Sigmoid colon (tissue), 6 donors: ENCODE measurements at regions not wholly inside any gene's neighbourhood (a gene's known extent, or its start where the extent isn't known, plus 50 kb on each side); places are given as distances from the start of the nearest gene placed in this dataset.

ENCODE experiments used
- DNase-seq: peaks from one replicate; pipeline ENCODE4 v3.0.0-alpha.2; 2019
- H3K27ac ChIP-seq, 4 donors: fragments of 200-600 bp; sonication (generic); one replicate each; pipeline ENCODE4 v1.5.1; 2016 to 2019; ENCODE audit warnings: mild to moderate bottlenecking in 1 of 4
- H3K27me3 ChIP-seq, 3 donors: fragments of 200-600 bp; sonication (generic); one replicate each; pipeline ENCODE4 v1.5.1; 2019; ENCODE audit warnings: mild to moderate bottlenecking in 1 of 3
- H3K36me3 ChIP-seq, 4 donors: fragments of 200-600 bp; sonication (generic); one replicate each; pipeline ENCODE4 v1.5.1; 2016 to 2019
- H3K4me1 ChIP-seq, 4 donors: fragments of 200-600 bp; sonication (generic); one replicate each; pipeline ENCODE4 v1.5.1; 2017 to 2019
- H3K4me3 ChIP-seq, 4 donors: fragments of 200-600 bp; sonication (generic); one replicate each; pipeline ENCODE4 v1.5.1; 2017 to 2019; ENCODE audit warnings: mild to moderate bottlenecking in 2 of 4, moderate library complexity in 1 of 4
- H3K9me3 ChIP-seq, 4 donors: fragments of 200-600 bp in 3 of 4; sonication (generic) in 3 of 4; one replicate each; pipeline versions ENCODE4 v1.5.1 to v1.6.1; 2013 to 2019
- EP300 ChIP-seq, 4 donors: sonication (generic); formaldehyde crosslinking; IDR thresholded peaks; one replicate each; pipeline ENCODE4 v1.6.1; 2017; ENCODE audit warnings: antibody characterized with exemption in 4 of 4
- POLR2A ChIP-seq, 2 donors: fragments of 450-650 bp; IDR thresholded peaks; one replicate each; pipeline ENCODE4 v1.6.1; 2016; ENCODE audit warnings: antibody characterized with exemption in 2 of 2, mild to moderate bottlenecking in 2 of 2, moderate library complexity in 2 of 2
- POLR2AphosphoS5 ChIP-seq, 4 donors: sonication (generic); formaldehyde crosslinking; IDR thresholded peaks; one replicate each; pipeline ENCODE4 v1.6.1; 2017; ENCODE audit warnings: antibody characterized with exemption in 4 of 4
- WGBS, 2 donors: extraction: QIAGEN DNeasy Blood & Tissue Kit; methylation state at CpG; one replicate each; pipeline ENCODE4 v1.1.7; 2013; 5-methylcytosine and 5-hydroxymethylcytosine counted together
- intact Hi-C: fragments of 100-400 bp; cut with DNase I; formaldehyde crosslinking; loops from one replicate; pipeline ENCODE4 v1.15.1; 2023
- TF ChIP-seq, protein P1 (sequence below), 4 experiments: fragments of 450-650 bp in 3 of 4; fragments of 200-600 bp in 1 of 4; IDR thresholded peaks; one replicate each; pipeline ENCODE4 v1.5.1; 2016 to 2019; ENCODE audit warnings: antibody characterized with exemption in 4 of 4, mild to moderate bottlenecking in 3 of 4, moderate library complexity in 2 of 4
- donor health status: healthy with polysubstance abuse.
- donor health status: healthy.

DNA sequence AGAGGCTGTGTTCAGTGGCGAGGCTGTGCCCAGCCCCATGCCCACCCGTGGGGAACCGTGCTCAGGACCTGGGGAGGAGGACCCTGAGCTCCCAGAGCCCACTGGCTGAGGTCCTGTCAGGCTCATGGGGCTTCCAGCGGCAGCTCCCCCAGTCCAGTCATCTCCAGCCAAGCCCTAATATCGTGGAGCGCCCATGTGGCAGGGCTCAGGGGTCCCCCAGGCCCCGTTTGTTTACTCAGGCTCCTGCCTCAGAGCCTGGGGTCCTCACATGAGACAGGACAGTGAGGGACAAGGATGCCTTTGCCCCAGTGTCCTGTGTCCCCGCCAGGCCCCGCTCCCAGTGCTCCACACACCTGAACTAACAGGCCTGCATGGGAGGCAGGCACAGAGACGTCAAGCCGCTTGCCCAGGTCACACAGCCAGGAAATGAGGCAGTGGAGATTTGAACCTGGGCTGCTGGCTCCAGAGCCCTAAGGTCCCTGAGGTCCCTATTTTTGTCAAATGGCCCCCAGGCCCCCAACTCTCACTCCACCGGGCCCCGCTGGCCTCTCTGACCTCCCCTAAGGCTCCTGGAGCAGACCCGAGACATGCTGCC is 100.7 kb upstream of the ACTRT2 start:
- no peaks in the 10 kb centered on the region for H3K36me3 ChIP-seq
- H3K27ac ChIP-seq: no peak overlapping the region
- DNase-seq: no peak
- H3K4me1 ChIP-seq: no peaks in the 10 kb centered on the region
- no peak for TF ChIP-seq POLR2AphosphoS5 (IDR thresholded peaks at IDR 0.05)
- TF ChIP-seq EP300 (IDR thresholded peaks at IDR 0.05): no peak
- no peak for TF ChIP-seq POLR2A (IDR thresholded peaks at IDR 0.05)
- TF ChIP-seq, protein P1, sequence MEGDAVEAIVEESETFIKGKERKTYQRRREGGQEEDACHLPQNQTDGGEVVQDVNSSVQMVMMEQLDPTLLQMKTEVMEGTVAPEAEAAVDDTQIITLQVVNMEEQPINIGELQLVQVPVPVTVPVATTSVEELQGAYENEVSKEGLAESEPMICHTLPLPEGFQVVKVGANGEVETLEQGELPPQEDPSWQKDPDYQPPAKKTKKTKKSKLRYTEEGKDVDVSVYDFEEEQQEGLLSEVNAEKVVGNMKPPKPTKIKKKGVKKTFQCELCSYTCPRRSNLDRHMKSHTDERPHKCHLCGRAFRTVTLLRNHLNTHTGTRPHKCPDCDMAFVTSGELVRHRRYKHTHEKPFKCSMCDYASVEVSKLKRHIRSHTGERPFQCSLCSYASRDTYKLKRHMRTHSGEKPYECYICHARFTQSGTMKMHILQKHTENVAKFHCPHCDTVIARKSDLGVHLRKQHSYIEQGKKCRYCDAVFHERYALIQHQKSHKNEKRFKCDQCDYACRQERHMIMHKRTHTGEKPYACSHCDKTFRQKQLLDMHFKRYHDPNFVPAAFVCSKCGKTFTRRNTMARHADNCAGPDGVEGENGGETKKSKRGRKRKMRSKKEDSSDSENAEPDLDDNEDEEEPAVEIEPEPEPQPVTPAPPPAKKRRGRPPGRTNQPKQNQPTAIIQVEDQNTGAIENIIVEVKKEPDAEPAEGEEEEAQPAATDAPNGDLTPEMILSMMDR (IDR thresholded peaks at IDR 0.05): no peak
- no peaks in the 10 kb centered on the region for H3K9me3 ChIP-seq
- WGBS, 2 donors: 73 to 85% methylated on average over 14 of the region's 14 CpGs
- no peak overlapping the region for H3K4me3 ChIP-seq
- H3K27me3 ChIP-seq: peaks cover 0 to 78% (median 31%) of the 10 kb centered on the region in 3 donors
- intact Hi-C loops: no loop called here

DNA sequence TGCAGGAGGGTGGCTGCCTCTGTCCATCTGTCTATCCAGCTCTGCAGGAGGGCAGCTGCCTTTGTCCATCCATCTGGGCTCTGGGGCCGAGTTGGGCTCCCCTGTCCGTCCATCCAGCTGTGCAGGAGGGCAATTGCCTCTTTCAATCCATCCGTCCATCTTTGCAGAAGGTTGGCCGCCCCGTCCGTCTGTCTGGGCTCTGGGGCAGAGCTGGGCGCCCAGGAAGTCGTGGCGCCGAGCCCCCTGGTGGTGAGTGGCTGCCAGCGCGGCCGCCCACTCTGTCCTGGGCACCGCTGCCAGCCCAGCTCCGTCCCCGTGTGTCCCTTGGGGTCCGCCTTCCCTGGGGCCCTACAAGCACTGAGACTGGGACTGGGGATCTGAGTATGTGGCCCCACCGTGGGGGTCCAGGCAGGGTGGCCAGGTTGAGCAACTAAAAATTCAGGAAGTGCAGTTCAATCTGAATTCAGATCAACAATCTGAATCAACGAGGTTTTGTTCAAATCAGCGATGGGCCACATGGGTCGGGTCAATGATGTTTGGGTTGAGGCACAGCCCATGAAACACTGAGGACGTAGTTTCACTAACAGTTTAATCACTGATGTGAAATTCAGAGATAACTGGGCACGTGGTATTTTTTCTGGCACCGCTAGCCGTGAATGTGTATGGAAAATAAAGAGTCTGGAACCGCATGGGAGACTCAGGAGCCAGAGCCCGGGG is 99.1 kb upstream of the ACTRT2 start:
- no peaks in the 10 kb centered on the region for H3K36me3 ChIP-seq
- H3K27ac ChIP-seq: no peak overlapping the region
- H3K4me3 ChIP-seq: no peak overlapping the region
- WGBS, 2 donors: 27 to 61% methylated on average over 27 of the region's 27 CpGs
- H3K27me3 ChIP-seq: peaks cover 0 to 94% (median 31%) of the 10 kb centered on the region in 3 donors
- DNase-seq: no peak
- no peaks in the 10 kb centered on the region for H3K4me1 ChIP-seq
- TF ChIP-seq EP300 (IDR thresholded peaks at IDR 0.05) (no peak), POLR2AphosphoS5 (IDR thresholded peaks at IDR 0.05) (no peak), POLR2A (IDR thresholded peaks at IDR 0.05) (no peak)
- TF ChIP-seq, protein P1 (IDR thresholded peaks at IDR 0.05): peak in 3 of 4 experiments; percentile 59 to 62 (median 59)
- H3K9me3 ChIP-seq: no peaks in the 10 kb centered on the region
- intact Hi-C loops: no loop called here

DNA sequence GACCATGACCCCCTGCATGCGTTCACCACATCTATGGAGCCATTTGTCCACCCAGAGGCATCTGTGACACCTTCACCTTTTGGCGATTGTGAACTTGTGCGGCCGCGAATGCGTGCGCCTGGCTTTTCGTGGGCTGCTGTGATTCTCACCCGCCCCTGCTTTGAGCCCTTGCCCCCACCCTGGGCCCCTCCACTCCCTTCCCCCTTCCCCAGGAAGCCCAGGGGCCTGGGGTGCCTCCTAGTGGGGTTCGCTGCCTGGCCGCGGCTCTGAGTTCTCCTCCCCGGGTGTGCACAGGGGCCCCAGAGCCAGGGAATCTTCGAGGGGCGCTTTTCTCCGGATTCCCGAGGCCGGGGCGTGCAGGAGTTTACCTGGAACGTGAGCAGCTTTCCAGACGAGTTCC is 97.9 kb upstream of the ACTRT2 start:
- no peak for DNase-seq
- H3K36me3 ChIP-seq: no peaks in the 10 kb centered on the region
- H3K4me3 ChIP-seq: no peak overlapping the region
- WGBS, 2 donors: 73 to 80% methylated on average over 21 of the region's 21 CpGs
- H3K27me3 ChIP-seq: peaks cover 0 to 97% (median 31%) of the 10 kb centered on the region in 3 donors
- TF ChIP-seq, protein P1 (IDR thresholded peaks at IDR 0.05): no peak
- no peak for TF ChIP-seq POLR2A (IDR thresholded peaks at IDR 0.05)
- TF ChIP-seq POLR2AphosphoS5 (IDR thresholded peaks at IDR 0.05): no peak
- no peak for TF ChIP-seq EP300 (IDR thresholded peaks at IDR 0.05)
- no peak overlapping the region for H3K27ac ChIP-seq
- H3K9me3 ChIP-seq: no peaks in the 10 kb centered on the region
- H3K4me1 ChIP-seq: no peaks in the 10 kb centered on the region
- intact Hi-C loops: no loop called here

DNA sequence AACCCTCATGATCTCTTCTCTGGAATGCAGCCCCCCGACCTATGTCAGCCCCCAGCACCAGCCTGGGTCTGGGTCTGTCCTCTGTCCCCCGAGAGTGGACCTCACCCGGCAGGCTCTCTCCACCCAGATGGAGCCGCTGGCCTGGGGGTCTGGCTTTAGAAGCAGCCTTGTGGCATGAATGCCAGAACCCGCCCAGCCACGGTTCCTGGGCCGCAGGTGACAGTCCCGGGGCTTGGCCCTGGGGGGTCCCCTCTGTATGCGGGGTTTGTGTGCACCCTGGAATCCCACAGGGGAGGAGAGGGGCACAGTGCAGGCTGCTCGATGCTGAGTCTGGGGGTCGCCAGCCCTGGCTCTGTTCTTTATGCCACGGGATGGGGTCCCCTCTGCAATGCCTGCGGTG is 96.0 kb upstream of the ACTRT2 start:
- intact Hi-C loops: no loop called here
- Histone ChIP-seq H3K9me3 (no peaks in the 10 kb centered on the region), H3K27me3 (peaks cover 0 to 97% (median 31%) of the 10 kb centered on the region in 3 donors), H3K4me1 (no peaks in the 10 kb centered on the region), H3K27ac (no peak overlapping the region), H3K4me3 (no peak overlapping the region), H3K36me3 (no peaks in the 10 kb centered on the region)
- no peak for DNase-seq
- 76 to 89% methylated on average over 13 of the region's 13 CpGs for WGBS, 2 donors
- TF ChIP-seq, protein P1 (IDR thresholded peaks at IDR 0.05): no peak
- TF ChIP-seq POLR2A (IDR thresholded peaks at IDR 0.05) (no peak), EP300 (IDR thresholded peaks at IDR 0.05) (no peak), POLR2AphosphoS5 (IDR thresholded peaks at IDR 0.05) (no peak)
